Activated CD8-positive, alpha-beta T cell treated with anti-CD3 and anti-CD28 coated beads for 36 hours (primary cell): ENCODE measurements at regions not wholly inside any gene's neighbourhood (a gene's known extent, or its start where the extent isn't known, plus 50 kb on each side); places are given as distances from the start of the nearest gene placed in this dataset.
"Not testable (repeated sequence)": the region's sequence is repeated elsewhere in the genome, so short reads cannot be mapped to it uniquely, and the experiment has no call there.

Experiments
- ATAC-seq: fragments of 200-7000 bp; cut with Tn5 transposase; one replicate; pipeline ENCODE4 v1.10.0; 2021; ENCODE audit warnings: mild to moderate bottlenecking, moderate library complexity
- CTCF ChIA-PET: fragments of 350-600 bp; sonication (Branson Sonifier 250); formaldehyde crosslinking; loops from one replicate; lab custom pipeline; 2021; ENCODE audit warnings: antibody characterized with exemption; lab: Charles Lee
- POLR2A ChIA-PET: fragments of 350-600 bp; sonication (Branson Sonifier 250); formaldehyde crosslinking; loops from one replicate; lab custom pipeline; 2021; ENCODE audit warnings: antibody characterized with exemption; lab: Charles Lee
- DNase-seq: peaks from one replicate; pipeline ENCODE4 v3.0.0-alpha.2; 2020
- H3K27ac Mint-ChIP-seq: one replicate; pipeline ENCODE4 v1.8.0; 2021; ENCODE audit warnings: mild to moderate bottlenecking, mixed read lengths
- H3K27me3 Mint-ChIP-seq: one replicate; pipeline ENCODE4 v1.8.0; 2021; ENCODE audit warnings: mixed read lengths
- H3K36me3 Mint-ChIP-seq: one replicate; pipeline ENCODE4 v1.8.0; 2021; ENCODE audit warnings: low read depth, mixed read lengths
- H3K4me1 Mint-ChIP-seq: one replicate; pipeline ENCODE4 v1.8.0; 2021; ENCODE audit warnings: low read depth, mixed read lengths
- H3K4me3 Mint-ChIP-seq: one replicate; pipeline ENCODE4 v1.8.0; 2021; ENCODE audit warnings: mild to moderate bottlenecking, moderate library complexity, mixed read lengths
- H3K9me3 Mint-ChIP-seq: one replicate; pipeline ENCODE4 v1.8.0; 2021; ENCODE audit warnings: mixed read lengths
- intact Hi-C: fragments of 100-400 bp; cut with micrococcal nuclease; formaldehyde crosslinking; loops from one replicate; pipeline ENCODE4 v1.10.0; 2022
- TF ChIP-seq, protein P1 (sequence below): fragments of 200-600 bp; IDR thresholded peaks from one replicate; pipeline ENCODE4 v1.8.0; 2022; ENCODE audit warnings: antibody characterized with exemption, mild to moderate bottlenecking

GRCh38 chr11:69898123-69898522 is 78.9 kb upstream of the FGF3 start:
- no peak for DNase-seq
- H3K27ac Mint-ChIP-seq = no peak overlapping the region
- H3K36me3 Mint-ChIP-seq = no peaks in the 10 kb centered on the region
- H3K4me1 Mint-ChIP-seq = no peaks in the 10 kb centered on the region
- peaks cover 10% of the 10 kb centered on the region for H3K27me3 Mint-ChIP-seq
- ChIA-PET POLR2A (interaction anchor here (0.5 kb wide), 1 partner anchor 97 kb away, joined by 4 read pairs; no protein-coding TSS in a partner anchor), CTCF (no interaction called here)
- TF ChIP-seq, protein P1, sequence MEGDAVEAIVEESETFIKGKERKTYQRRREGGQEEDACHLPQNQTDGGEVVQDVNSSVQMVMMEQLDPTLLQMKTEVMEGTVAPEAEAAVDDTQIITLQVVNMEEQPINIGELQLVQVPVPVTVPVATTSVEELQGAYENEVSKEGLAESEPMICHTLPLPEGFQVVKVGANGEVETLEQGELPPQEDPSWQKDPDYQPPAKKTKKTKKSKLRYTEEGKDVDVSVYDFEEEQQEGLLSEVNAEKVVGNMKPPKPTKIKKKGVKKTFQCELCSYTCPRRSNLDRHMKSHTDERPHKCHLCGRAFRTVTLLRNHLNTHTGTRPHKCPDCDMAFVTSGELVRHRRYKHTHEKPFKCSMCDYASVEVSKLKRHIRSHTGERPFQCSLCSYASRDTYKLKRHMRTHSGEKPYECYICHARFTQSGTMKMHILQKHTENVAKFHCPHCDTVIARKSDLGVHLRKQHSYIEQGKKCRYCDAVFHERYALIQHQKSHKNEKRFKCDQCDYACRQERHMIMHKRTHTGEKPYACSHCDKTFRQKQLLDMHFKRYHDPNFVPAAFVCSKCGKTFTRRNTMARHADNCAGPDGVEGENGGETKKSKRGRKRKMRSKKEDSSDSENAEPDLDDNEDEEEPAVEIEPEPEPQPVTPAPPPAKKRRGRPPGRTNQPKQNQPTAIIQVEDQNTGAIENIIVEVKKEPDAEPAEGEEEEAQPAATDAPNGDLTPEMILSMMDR = no peak
- H3K4me3 Mint-ChIP-seq = no peak overlapping the region
- ATAC-seq = no peak
- intact Hi-C loops = no loop called here
- H3K9me3 Mint-ChIP-seq = no peaks in the 10 kb centered on the region

DNA sequence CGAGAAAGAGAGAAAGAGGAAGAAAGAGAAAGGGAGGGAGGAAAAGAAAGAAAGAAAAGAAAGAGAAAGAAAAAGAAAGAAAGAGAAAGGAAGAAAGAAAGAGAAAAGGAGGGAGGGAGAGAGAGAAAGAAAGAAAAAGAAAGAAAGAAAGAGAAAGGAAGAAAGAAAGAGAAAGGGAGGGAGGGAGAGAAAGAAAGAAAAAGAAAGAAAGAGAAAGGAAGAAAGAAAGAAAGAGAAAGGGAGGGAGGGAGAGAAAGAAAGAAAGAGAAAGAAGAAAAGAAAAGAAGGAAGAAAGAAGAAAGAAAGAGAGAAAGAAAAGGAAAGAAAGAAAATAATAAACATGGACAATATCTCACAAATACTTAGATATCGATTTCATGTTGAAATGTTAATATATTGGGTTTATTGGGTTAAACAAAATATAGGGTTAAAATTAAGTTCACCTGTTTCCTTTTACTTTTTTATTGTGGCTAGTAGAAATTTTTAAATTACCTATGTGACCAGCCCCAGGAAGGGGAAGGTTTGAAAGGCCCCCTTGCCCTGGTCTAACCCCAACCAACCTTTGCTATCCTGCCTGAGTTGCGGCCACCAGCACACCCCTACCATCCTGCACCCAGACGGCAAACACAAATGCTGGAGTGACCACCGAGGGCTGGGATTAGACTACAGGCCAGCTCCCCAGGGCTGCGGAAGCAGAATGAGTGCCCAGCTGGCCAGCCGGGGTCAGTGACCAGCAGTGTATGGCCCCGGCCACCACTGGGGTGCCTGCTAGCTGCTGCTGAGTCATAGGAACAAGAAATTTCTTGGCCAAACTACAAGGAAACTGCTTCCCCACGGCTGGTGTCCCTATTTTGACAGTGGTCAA is 81.0 kb upstream of the FGF3 start:
- intact Hi-C loops = no loop called here
- Mint-ChIP-seq H3K27ac (no peak overlapping the region), H3K9me3 (no peaks in the 10 kb centered on the region), H3K36me3 (no peaks in the 10 kb centered on the region), H3K27me3 (peaks cover 6% of the 10 kb centered on the region), H3K4me3 (no peak overlapping the region), H3K4me1 (no peaks in the 10 kb centered on the region)
- TF ChIP-seq, protein P1 = no peak
- POLR2A ChIA-PET = no interaction called here
- CTCF ChIA-PET = interaction anchor here (1.2 kb wide), 1 partner anchor 11 kb away, joined by 3 read pairs; no protein-coding TSS in a partner anchor
- no peak for ATAC-seq
- no peak for DNase-seq

DNA sequence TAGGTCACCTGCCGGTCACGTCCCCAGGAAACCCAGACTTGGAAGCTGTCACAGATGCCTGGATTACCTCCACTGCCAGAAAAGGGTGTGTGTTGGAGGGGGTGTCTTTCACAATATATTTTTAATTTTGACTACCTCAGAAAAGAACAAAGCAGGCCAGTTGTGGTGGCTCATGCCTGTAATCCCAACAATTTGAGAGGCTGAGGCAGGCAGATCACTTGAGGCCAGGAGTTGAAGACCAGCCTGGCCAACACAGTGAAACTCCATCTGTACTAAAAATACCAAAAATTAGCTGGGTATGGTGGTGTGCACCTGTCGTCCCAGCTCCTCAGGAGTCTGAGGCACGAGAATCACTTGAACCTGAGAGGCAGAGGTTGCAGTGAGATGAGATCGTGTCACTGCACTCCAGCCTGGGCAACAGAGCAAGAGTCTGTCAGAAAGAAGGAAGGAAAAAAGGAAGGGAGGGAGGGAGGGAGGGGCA is 81.6 kb upstream of the FGF3 start:
- intact Hi-C loops, H3K27me3 Mint-ChIP-seq, H3K9me3 Mint-ChIP-seq, H3K27ac Mint-ChIP-seq, H3K4me3 Mint-ChIP-seq, DNase-seq, POLR2A ChIA-PET, H3K4me1 Mint-ChIP-seq, ATAC-seq, H3K36me3 Mint-ChIP-seq: not testable (repeated sequence)
- CTCF ChIA-PET = interaction anchor here (1.2 to 1.6 kb wide), 2 partner anchors 10 to 12 kb away, joined by 3 to 5 read pairs; no protein-coding TSS in a partner anchor

- no peaks in the 10 kb centered on the region for H3K9me3 Mint-ChIP-seq
- intact Hi-C loops = no loop called here
- CTCF ChIA-PET = interaction anchor here (1.6 kb wide), 1 partner anchor 8 kb away, joined by 5 read pairs; no protein-coding TSS in a partner anchor
- no peaks in the 10 kb centered on the region for H3K4me1 Mint-ChIP-seq
- no peak overlapping the region for H3K27ac Mint-ChIP-seq
- POLR2A ChIA-PET = no interaction called here
- no peak overlapping the region for H3K4me3 Mint-ChIP-seq
- H3K27me3 Mint-ChIP-seq = peaks cover 7% of the 10 kb centered on the region
- DNase-seq (no peak), ATAC-seq (no peak)
- TF ChIP-seq, protein P1 = no peak
- H3K36me3 Mint-ChIP-seq = no peaks in the 10 kb centered on the region
Observed at GRCh38 chr11:69902337-69902736, 83.1 kb upstream of the FGF3 start.

DNA sequence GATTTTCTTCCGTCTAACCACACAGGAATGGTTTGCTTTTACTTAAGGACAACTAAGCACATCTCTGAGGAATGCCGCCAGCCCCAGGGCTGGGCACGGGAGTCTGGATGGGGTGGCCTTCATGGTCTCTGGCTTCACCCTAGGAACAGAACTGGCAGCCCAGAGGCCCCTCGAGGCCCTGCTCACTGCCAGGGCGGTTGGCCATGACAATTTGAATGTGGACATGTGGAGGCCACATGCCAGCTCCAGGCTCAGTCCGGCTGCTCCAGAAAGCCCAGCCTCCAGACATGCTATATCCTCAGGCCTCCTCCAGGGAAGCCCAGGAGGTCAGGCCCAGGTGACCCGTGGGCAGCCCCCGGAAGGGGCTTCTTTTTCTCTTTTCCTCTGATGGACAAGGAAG is 84.0 kb upstream of the FGF3 start:
- TF ChIP-seq, protein P1 = no peak
- peaks cover 6% of the 10 kb centered on the region for H3K27me3 Mint-ChIP-seq
- H3K9me3 Mint-ChIP-seq = no peaks in the 10 kb centered on the region
- no peaks in the 10 kb centered on the region for H3K4me1 Mint-ChIP-seq
- no peak overlapping the region for H3K4me3 Mint-ChIP-seq
- ATAC-seq (no peak), DNase-seq (no peak)
- intact Hi-C loops = no loop called here
- H3K36me3 Mint-ChIP-seq = no peaks in the 10 kb centered on the region
- ChIA-PET CTCF (no interaction called here), POLR2A (no interaction called here)
- H3K27ac Mint-ChIP-seq = no peak overlapping the region
